ENCODE measurements at regions not wholly inside any gene's neighbourhood (a gene's known extent, or its start where the extent isn't known, plus 50 kb on each side); places are given as distances from the start of the nearest gene placed in this dataset.
"Not testable (repeated sequence)": the region's sequence is repeated elsewhere in the genome, so short reads cannot be mapped to it uniquely, and the experiment has no call there.

- not testable (repeated sequence) for DNase-seq
Observed at GRCh38 chr10:35817109-35817508, 175.0 kb upstream of the FZD8 start.

GRCh38 chr10:35813219-35813618, 171.1 kb upstream of the FZD8 start:
- DNase-seq = no peak

GRCh38 chr10:35808344-35808743, 166.2 kb upstream of the FZD8 start:
- no peak for DNase-seq

- DNase-seq = no peak
Observed at GRCh38 chr10:35803046-35803445, 160.9 kb upstream of the FZD8 start.

GRCh38 chr10:35797187-35797586, 155.1 kb upstream of the FZD8 start:
- DNase-seq = no peak

GRCh38 chr10:35795131-35795824, 153.2 kb upstream of the FZD8 start:
- no peak for DNase-seq

GRCh38 chr10:35794703-35795102, 152.6 kb upstream of the FZD8 start:
- no peak for DNase-seq

- no peak for DNase-seq
Observed at GRCh38 chr10:35792291-35792690, 150.2 kb upstream of the FZD8 start.

- no peak for DNase-seq
Observed at GRCh38 chr10:35789996-35790395, 147.9 kb upstream of the FZD8 start.

- peak; percentile 60 for DNase-seq
Observed at GRCh38 chr10:35784751-35785150, 142.7 kb upstream of the FZD8 start.

GRCh38 chr10:35783305-35783838, 141.3 kb upstream of the FZD8 start:
- DNase-seq = peak; percentile 39

GRCh38 chr10:35781643-35782035, 139.5 kb upstream of the FZD8 start:
- DNase-seq = no peak

GRCh38 chr10:35780970-35781642, 139.0 kb upstream of the FZD8 start:
- no peak for DNase-seq

- no peak for DNase-seq
Observed at GRCh38 chr10:35778306-35778705, 136.2 kb upstream of the FZD8 start.

- not testable (repeated sequence) for DNase-seq
Observed at GRCh38 chr10:35776557-35776956, 134.5 kb upstream of the FZD8 start.

GRCh38 chr10:35774109-35774508, 132.0 kb upstream of the FZD8 start:
- no peak for DNase-seq

GRCh38 chr10:35770817-35771355, 128.8 kb upstream of the FZD8 start:
- no peak for DNase-seq

GRCh38 chr10:35769795-35770194, 127.7 kb upstream of the FZD8 start:
- DNase-seq = no peak

GRCh38 chr10:35768731-35769130, 126.6 kb upstream of the FZD8 start:
- DNase-seq = no peak

- DNase-seq = no peak
Observed at GRCh38 chr10:35768011-35768410, 125.9 kb upstream of the FZD8 start.

GRCh38 chr10:35765996-35766395, 123.9 kb upstream of the FZD8 start:
- no peak for DNase-seq

- peak; percentile 30 for DNase-seq
Observed at GRCh38 chr10:35765066-35765527, 123.0 kb upstream of the FZD8 start.

GRCh38 chr10:35762311-35763030, 120.4 kb upstream of the FZD8 start:
- DNase-seq = no peak

Data from retina (tissue), 1 donor.